ENCODE measurements at regions not wholly inside any gene's neighbourhood (a gene's known extent, or its start where the extent isn't known, plus 50 kb on each side); places are given as distances from the start of the nearest gene placed in this dataset.

- TF ChIP-seq PBX3 (IDR thresholded peaks at IDR 0.05) (no peak), POLR2AphosphoS2 (conservative IDR thresholded peaks at IDR 0.05; ENCODE audit: low read length) (no peak), HOXB13 (CRISPR knock-in tag; IDR thresholded peaks at IDR 0.05; ENCODE audit: low read depth) (no peak), RCOR1 (IDR thresholded peaks at IDR 0.05; ENCODE audit: low read depth, low read length) (no peak), ESRRA (IDR thresholded peaks at IDR 0.05; ENCODE audit: borderline replicate concordance, low read length) (no peak), CBX8 (IDR thresholded peaks at IDR 0.05) (no peak), HEYL (CRISPR knock-in tag; IDR thresholded peaks at IDR 0.05) (no peak)
Measured at GRCh38 chr10:108469940-108470339, 1305.4 kb upstream of the SORCS1 start (continued).

- Histone ChIP-seq H3K27ac (no peak overlapping the region), H3K4me2 (no peak overlapping the region), H3K9me3 (no peaks in the 10 kb centered on the region), H3K4me3 (no peak overlapping the region), H3K4me1 (no peaks in the 10 kb centered on the region)
- WGBS (ENCODE audit: missing lambda C conversion rate), result 14% methylated on average over 18 of the region's 62 CpGs
- DNase-seq (ENCODE audit: low read depth in 1 of 2, low spot score in 1 of 2), result no peak
- CTCF ChIA-PET, result no interaction called here
- no peak for FAIRE-seq
- POLR2A ChIA-PET, result no interaction called here
- ATAC-seq, result no peak
- TF ChIP-seq NPAS2 (CRISPR knock-in tag; IDR thresholded peaks at IDR 0.05; ENCODE audit: borderline replicate concordance), result no peak
- TF ChIP-seq KDM1A (IDR thresholded peaks at IDR 0.05; ENCODE audit: low read depth), result no peak
Measured at GRCh38 chr10:108465871-108466641, 1301.5 kb upstream of the SORCS1 start.

- ATAC-seq (no peak), DNase-seq (ENCODE audit: low read depth in 1 of 2, low spot score in 1 of 2) (no peak), FAIRE-seq (no peak)
- POLR2A ChIA-PET, result no interaction called here
- Histone ChIP-seq H3K4me3 (no peak overlapping the region), H3K9me3 (no peaks in the 10 kb centered on the region), H3K4me2 (no peak overlapping the region), H3K27ac (no peak overlapping the region), H3K4me1 (no peaks in the 10 kb centered on the region)
- TF ChIP-seq NFE2L2 (conservative IDR thresholded peaks at IDR 0.05; ENCODE audit: low read length) (no peak), SREBF2 (IDR thresholded peaks at IDR 0.05) (no peak), HDAC2 (IDR thresholded peaks at IDR 0.05) (no peak), TP53 (CRISPR knock-in tag; IDR thresholded peaks at IDR 0.05) (no peak), HOXB13 (CRISPR knock-in tag; IDR thresholded peaks at IDR 0.05; ENCODE audit: low read depth) (no peak), CEBPB (IDR thresholded peaks at IDR 0.05) (no peak), CHD2 (IDR thresholded peaks at IDR 0.05; ENCODE audit: low read length, partially characterized antibody) (no peak), SMC3 (IDR thresholded peaks at IDR 0.05) (no peak), NR3C1 (IDR thresholded peaks at IDR 0.05) (no peak), HES2 (IDR thresholded peaks at IDR 0.05) (no peak), EHMT2 (IDR thresholded peaks at IDR 0.05; ENCODE audit: low read depth) (no peak), RNF2 (IDR thresholded peaks at IDR 0.05; ENCODE audit: borderline replicate concordance, low read depth) (no peak), HOXA7 (CRISPR knock-in tag; IDR thresholded peaks at IDR 0.05) (no peak), POLR2AphosphoS2 (conservative IDR thresholded peaks at IDR 0.05; ENCODE audit: low read length) (no peak), JUNB (IDR thresholded peaks at IDR 0.05) (no peak), POLR2A (IDR thresholded peaks at IDR 0.05; ENCODE audit: low read length) (no peak), JUN (IDR thresholded peaks at IDR 0.05) (no peak), ESRRA (IDR thresholded peaks at IDR 0.05; ENCODE audit: borderline replicate concordance, low read length) (no peak), ZNF302 (CRISPR knock-in tag; IDR thresholded peaks at IDR 0.05) (no peak), BCL3 (IDR thresholded peaks at IDR 0.05) (no peak)
- CTCF ChIA-PET, result no interaction called here
- WGBS (ENCODE audit: missing lambda C conversion rate), result 5% methylated on average over 2 of the region's 2 CpGs
Measured at GRCh38 chr10:108462005-108462404, 1297.5 kb upstream of the SORCS1 start.
